K562 (cell line): ENCODE measurements at regions not wholly inside any gene's neighbourhood (a gene's known extent, or its start where the extent isn't known, plus 50 kb on each side); places are given as distances from the start of the nearest gene placed in this dataset.
A peak's percentile ranks its signal among the peaks of the same experiment; 100 is the strongest.

Source experiments
- ARID1B ChIP-seq: fragments of 450-650 bp; IDR thresholded peaks from 2 replicates; pipeline ENCODE4 v1.6.1; 2016; ENCODE audit warnings: antibody characterized with exemption, mild to moderate bottlenecking, inconsistent platforms
- ARNT ChIP-seq, 2 experiments: fragments of 450-650 bp; IDR thresholded peaks; 2 replicates each; pipeline ENCODE4 v1.6.1; 2016; ENCODE audit warnings: mild to moderate bottlenecking in 1 of 2
- CTCFL ChIP-seq: IDR thresholded peaks from 2 replicates; pipeline ENCODE4 v1.6.1; 2011; ENCODE audit warnings: borderline replicate concordance, low read depth, mild to moderate bottlenecking, moderate library complexity, low read length; ENCODE audit not compliant: insufficient read depth, poor library complexity, severe bottlenecking
- DACH1 ChIP-seq: fragments of 450-650 bp; IDR thresholded peaks from 2 replicates; pipeline ENCODE4 v1.6.1; 2018; ENCODE audit not compliant: partially characterized antibody
- FOXM1 ChIP-seq, 2 experiments: fragments of 450-650 bp in 1 of 2; sonication (generic) in 1 of 2; formaldehyde crosslinking in 1 of 2; IDR thresholded peaks; 2 replicates each; pipeline versions ENCODE4 v1.6.1 to v1.9.0; 2017 to 2022; ENCODE audit warnings: low read depth in 2 of 2, mild to moderate bottlenecking in 2 of 2, missing genetic modification reagents in 1 of 2, moderate library complexity in 1 of 2
- GABPB2 ChIP-seq: fragments of 250-450 bp; sonication (Bioruptor Pico); conservative IDR thresholded peaks from 2 replicates; pipeline ENCODE4 v1.5.1; 2021; ENCODE audit warnings: mild to moderate bottlenecking
- HDAC1 ChIP-seq, 2 experiments: fragments of 450-650 bp; IDR thresholded peaks; 2 replicates each; pipeline ENCODE4 v1.6.1; 2016 to 2017; ENCODE audit warnings: inconsistent platforms in 1 of 2, mild to moderate bottlenecking in 1 of 2, moderate library complexity in 1 of 2
- ID3 ChIP-seq, 2 experiments: fragments of 250-450 bp in 1 of 2; fragments of 450-650 bp in 1 of 2; sonication (Bioruptor Pico) in 1 of 2; IDR thresholded peaks; 2 replicates each; pipeline versions ENCODE4 v1.6.1 to v1.8.0; 2016 to 2021; ENCODE audit warnings: mild to moderate bottlenecking in 2 of 2, moderate library complexity in 2 of 2, missing compliant biosample characterization in 1 of 2, missing genetic modification characterization in 1 of 2
- MAZ ChIP-seq, 2 experiments: fragments of 450-650 bp in 1 of 2; sonication (generic) in 1 of 2; formaldehyde crosslinking; IDR thresholded peaks in 1 of 2; conservative IDR thresholded peaks in 1 of 2; 2 replicates each; pipeline versions ENCODE4 v1.4.0 to v1.5.0; 2020; ENCODE audit warnings: mild to moderate bottlenecking in 1 of 2, missing genetic modification reagents in 1 of 2
- MBD2 ChIP-seq: sonication (generic); IDR thresholded peaks from 2 replicates; pipeline ENCODE4 v1.6.1; 2016; ENCODE audit warnings: low read depth, borderline replicate concordance
- NELFE ChIP-seq: IDR thresholded peaks from 2 replicates; pipeline ENCODE4 v1.6.1; 2011; ENCODE audit warnings: mild to moderate bottlenecking; ENCODE audit not compliant: insufficient read depth, insufficient read length
- NFIX ChIP-seq: fragments of 250-450 bp; sonication (Bioruptor Pico); IDR thresholded peaks from 2 replicates; pipeline ENCODE4 v1.4.0; 2020; ENCODE audit warnings: low read depth, mild to moderate bottlenecking, moderate library complexity
- NR4A1 ChIP-seq, 2 experiments: fragments of 250-450 bp in 1 of 2; fragments of 450-650 bp in 1 of 2; sonication (Bioruptor Pico) in 1 of 2; IDR thresholded peaks; 2 replicates each; pipeline versions ENCODE4 v1.4.0 to v1.6.1; 2016 to 2020; ENCODE audit warnings: mild to moderate bottlenecking in 2 of 2, missing compliant biosample characterization in 1 of 2, missing genetic modification characterization in 1 of 2, moderate library complexity in 1 of 2
- SMAD3 ChIP-seq: fragments of 450-650 bp; formaldehyde crosslinking; conservative IDR thresholded peaks from 2 replicates; pipeline ENCODE4 v1.4.0; 2020; ENCODE audit warnings: mild to moderate bottlenecking
- TCF7 ChIP-seq: sonication (generic); IDR thresholded peaks from 2 replicates; pipeline ENCODE4 v1.6.1; 2016; ENCODE audit warnings: antibody characterized with exemption, borderline replicate concordance
- TRIM25 ChIP-seq: fragments of 450-650 bp; IDR thresholded peaks from 2 replicates; pipeline ENCODE4 v1.7.0; 2016; ENCODE audit warnings: borderline replicate concordance
- ZKSCAN8 ChIP-seq: fragments of 200-800 bp; sonication (Bioruptor generic); IDR thresholded peaks from 2 replicates; pipeline ENCODE4 v1.6.1; 2016; ENCODE audit warnings: missing genetic modification characterization, missing compliant biosample characterization
- ZNF609 ChIP-seq: sonication (generic); formaldehyde crosslinking; IDR thresholded peaks from 2 replicates; pipeline ENCODE4 v1.8.1; 2023; ENCODE audit warnings: missing genetic modification reagents, mild to moderate bottlenecking, borderline replicate concordance

- TF ChIP-seq ZNF609 (CRISPR knock-in tag) = no peak
- TF ChIP-seq GABPB2 (CRISPR knock-in tag) = no peak
- TF ChIP-seq NR4A1 (CRISPR knock-in tag; IDR thresholded peaks at IDR 0.05) = no peak
- no peak for TF ChIP-seq NR4A1 (tag; IDR thresholded peaks at IDR 0.05)
- TF ChIP-seq MBD2 = no peak
- no peak for TF ChIP-seq SMAD3 (CRISPR knock-in tag)
- TF ChIP-seq ID3 (CRISPR knock-in tag; IDR thresholded peaks at IDR 0.05) = no peak
- 0 out of 2 replicates have a peak, but pooled peaks have one; percentile 48 for TF ChIP-seq ID3 (tag; IDR thresholded peaks at IDR 0.05)
- TF ChIP-seq TCF7 = no peak
- no peak for TF ChIP-seq HDAC1 (IDR thresholded peaks at IDR 0.05)
- TF ChIP-seq NFIX (CRISPR knock-in tag) = no peak
- TF ChIP-seq TRIM25 = no peak
- TF ChIP-seq CTCFL = no peak
- no peak for TF ChIP-seq ZKSCAN8 (CRISPR knock-in tag)
- 0 out of 4 replicates have a peak, but pooled peaks of 1 of the 2 experiments have one; percentile 31 for TF ChIP-seq MAZ (CRISPR knock-in tag; conservative IDR thresholded peaks at IDR 0.05 in 1 of 2, IDR thresholded peaks at IDR 0.05 in 1 of 2)
- no peak for TF ChIP-seq ARID1B
- no peak for TF ChIP-seq NELFE
- TF ChIP-seq FOXM1 (IDR thresholded peaks at IDR 0.05; ENCODE audit: low read depth) = no peak
- no peak for TF ChIP-seq FOXM1 (CRISPR knock-in tag; IDR thresholded peaks at IDR 0.05; ENCODE audit: low read depth)
- no peak for TF ChIP-seq ARNT (IDR thresholded peaks at IDR 0.05)
- TF ChIP-seq DACH1 = no peak
Observed at GRCh38 chr4:10371869-10372471, 85.3 kb downstream of the ZNF518B start (continued).
